GM12874 (cell line): ENCODE measurements at regions not wholly inside any gene's neighbourhood (a gene's known extent, or its start where the extent isn't known, plus 50 kb on each side); places are given as distances from the start of the nearest gene placed in this dataset.

Source experiments
- CTCF ChIP-seq: IDR thresholded peaks from 2 replicates; pipeline ENCODE4 v1.5.1; 2011; ENCODE audit warnings: low read depth, mild to moderate bottlenecking, control low read depth, low read length, moderate library complexity; ENCODE audit not compliant: insufficient read depth

GRCh38 chr22:48650323-48651035 is 1177.2 kb downstream of the BRD1 start:
- TF ChIP-seq CTCF: no peak

GRCh38 chr22:48649466-48649865 is 1178.2 kb downstream of the BRD1 start:
- TF ChIP-seq CTCF: no peak

- TF ChIP-seq CTCF: no peak
Measured at GRCh38 chr22:48649031-48649430, 1178.6 kb downstream of the BRD1 start.

- TF ChIP-seq CTCF: no peak
Measured at GRCh38 chr22:48647606-48648515, 1179.8 kb downstream of the BRD1 start.

GRCh38 chr22:48647051-48647450 is 1180.6 kb downstream of the BRD1 start:
- no peak for TF ChIP-seq CTCF

GRCh38 chr22:48646216-48646925 is 1181.3 kb downstream of the BRD1 start:
- no peak for TF ChIP-seq CTCF

- no peak for TF ChIP-seq CTCF
Measured at GRCh38 chr22:48645766-48646165, 1181.9 kb downstream of the BRD1 start.
